ENCODE measurements at regions not wholly inside any gene's neighbourhood (a gene's known extent, or its start where the extent isn't known, plus 50 kb on each side); places are given as distances from the start of the nearest gene placed in this dataset.
"Not testable (repeated sequence)": the region's sequence is repeated elsewhere in the genome, so short reads cannot be mapped to it uniquely, and the experiment has no call there.

DNA sequence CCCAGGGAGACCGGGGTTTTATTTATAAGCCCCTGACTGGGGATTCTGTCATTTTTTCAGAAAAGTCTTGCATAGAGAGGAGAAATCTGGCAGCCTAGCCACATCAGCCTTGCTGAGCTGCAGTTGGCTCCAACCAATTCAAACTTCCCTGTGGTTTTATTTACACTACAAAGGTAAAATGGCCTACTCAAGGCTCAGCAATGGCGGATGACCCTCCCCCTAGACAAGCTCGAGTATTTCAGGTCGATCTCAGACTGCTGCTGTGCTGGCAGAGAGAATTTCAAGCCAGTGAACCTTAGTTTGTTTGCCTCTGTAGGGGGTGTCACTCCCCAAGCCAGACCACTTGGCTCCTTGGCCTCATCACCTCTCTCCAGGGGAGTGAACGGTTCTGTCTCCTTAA, 52.9 kb downstream of the CDY2A start:
- not testable (repeated sequence) for TF ChIP-seq POLR2A (IDR thresholded peaks at IDR 0.05)
- TF ChIP-seq, protein P1, sequence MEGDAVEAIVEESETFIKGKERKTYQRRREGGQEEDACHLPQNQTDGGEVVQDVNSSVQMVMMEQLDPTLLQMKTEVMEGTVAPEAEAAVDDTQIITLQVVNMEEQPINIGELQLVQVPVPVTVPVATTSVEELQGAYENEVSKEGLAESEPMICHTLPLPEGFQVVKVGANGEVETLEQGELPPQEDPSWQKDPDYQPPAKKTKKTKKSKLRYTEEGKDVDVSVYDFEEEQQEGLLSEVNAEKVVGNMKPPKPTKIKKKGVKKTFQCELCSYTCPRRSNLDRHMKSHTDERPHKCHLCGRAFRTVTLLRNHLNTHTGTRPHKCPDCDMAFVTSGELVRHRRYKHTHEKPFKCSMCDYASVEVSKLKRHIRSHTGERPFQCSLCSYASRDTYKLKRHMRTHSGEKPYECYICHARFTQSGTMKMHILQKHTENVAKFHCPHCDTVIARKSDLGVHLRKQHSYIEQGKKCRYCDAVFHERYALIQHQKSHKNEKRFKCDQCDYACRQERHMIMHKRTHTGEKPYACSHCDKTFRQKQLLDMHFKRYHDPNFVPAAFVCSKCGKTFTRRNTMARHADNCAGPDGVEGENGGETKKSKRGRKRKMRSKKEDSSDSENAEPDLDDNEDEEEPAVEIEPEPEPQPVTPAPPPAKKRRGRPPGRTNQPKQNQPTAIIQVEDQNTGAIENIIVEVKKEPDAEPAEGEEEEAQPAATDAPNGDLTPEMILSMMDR (IDR thresholded peaks at IDR 0.05), result not testable (repeated sequence)

All from body of pancreas (tissue), 4 donors.